ENCODE measurements at regions not wholly inside any gene's neighbourhood (a gene's known extent, or its start where the extent isn't known, plus 50 kb on each side); places are given as distances from the start of the nearest gene placed in this dataset.
A peak's percentile ranks its signal among the peaks of the same experiment; 100 is the strongest.

GRCh38 chr12:69154585-69155363 is 84.6 kb upstream of the CPSF6 start (continued):
- TF ChIP-seq HDAC2 (IDR thresholded peaks at IDR 0.05; ENCODE audit: borderline replicate concordance in 1 of 2, low read depth in 2 of 2, low read length in 2 of 2) (no peak), TAF1 (IDR thresholded peaks at IDR 0.05; ENCODE audit: low read depth, low read length) (no peak), SAP30 (IDR thresholded peaks at IDR 0.05; ENCODE audit: insufficient read depth, insufficient replicate concordance, low read length) (no peak), SIRT6 (IDR thresholded peaks at IDR 0.05; ENCODE audit: low read length) (no peak), SIX5 (IDR thresholded peaks at IDR 0.05; ENCODE audit: low read depth, low read length) (no peak), ASH2L (IDR thresholded peaks at IDR 0.05; ENCODE audit: low read length) (no peak), JUND (IDR thresholded peaks at IDR 0.05; ENCODE audit: low read length) (no peak), EGR1 (IDR thresholded peaks at IDR 0.05; ENCODE audit: borderline replicate concordance, low read depth, low read length) (no peak), SP4 (IDR thresholded peaks at IDR 0.05; ENCODE audit: low read length) (no peak), EZH2 (IDR thresholded peaks at IDR 0.05; ENCODE audit: low read depth, low read length, severe bottlenecking) (no peak), RBBP5 (IDR thresholded peaks at IDR 0.05; ENCODE audit: borderline replicate concordance, low read depth, low read length) (no peak), MAX (IDR thresholded peaks at IDR 0.05) (peak; percentile 65), ZNF274 (IDR thresholded peaks at IDR 0.05; ENCODE audit: borderline replicate concordance, extremely low read depth, low read length) (no peak), RXRA (IDR thresholded peaks at IDR 0.05; ENCODE audit: insufficient read depth, low read depth, low read length) (no peak), SIN3A (conservative IDR thresholded peaks at IDR 0.05 in 1 of 2, IDR thresholded peaks at IDR 0.05 in 1 of 2; ENCODE audit: low read depth in 1 of 2, low read length in 2 of 2) (no peak)
- TF ChIP-seq, protein P1, sequence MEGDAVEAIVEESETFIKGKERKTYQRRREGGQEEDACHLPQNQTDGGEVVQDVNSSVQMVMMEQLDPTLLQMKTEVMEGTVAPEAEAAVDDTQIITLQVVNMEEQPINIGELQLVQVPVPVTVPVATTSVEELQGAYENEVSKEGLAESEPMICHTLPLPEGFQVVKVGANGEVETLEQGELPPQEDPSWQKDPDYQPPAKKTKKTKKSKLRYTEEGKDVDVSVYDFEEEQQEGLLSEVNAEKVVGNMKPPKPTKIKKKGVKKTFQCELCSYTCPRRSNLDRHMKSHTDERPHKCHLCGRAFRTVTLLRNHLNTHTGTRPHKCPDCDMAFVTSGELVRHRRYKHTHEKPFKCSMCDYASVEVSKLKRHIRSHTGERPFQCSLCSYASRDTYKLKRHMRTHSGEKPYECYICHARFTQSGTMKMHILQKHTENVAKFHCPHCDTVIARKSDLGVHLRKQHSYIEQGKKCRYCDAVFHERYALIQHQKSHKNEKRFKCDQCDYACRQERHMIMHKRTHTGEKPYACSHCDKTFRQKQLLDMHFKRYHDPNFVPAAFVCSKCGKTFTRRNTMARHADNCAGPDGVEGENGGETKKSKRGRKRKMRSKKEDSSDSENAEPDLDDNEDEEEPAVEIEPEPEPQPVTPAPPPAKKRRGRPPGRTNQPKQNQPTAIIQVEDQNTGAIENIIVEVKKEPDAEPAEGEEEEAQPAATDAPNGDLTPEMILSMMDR (IDR thresholded peaks at IDR 0.05; ENCODE audit: control extremely low read depth in 1 of 3, insufficient read depth in 1 of 3, low read depth in 1 of 3, low read length in 3 of 3): peak; percentile 77 to 92 (median 79)
- TF ChIP-seq, protein P2, sequence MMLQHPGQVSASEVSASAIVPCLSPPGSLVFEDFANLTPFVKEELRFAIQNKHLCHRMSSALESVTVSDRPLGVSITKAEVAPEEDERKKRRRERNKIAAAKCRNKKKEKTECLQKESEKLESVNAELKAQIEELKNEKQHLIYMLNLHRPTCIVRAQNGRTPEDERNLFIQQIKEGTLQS (IDR thresholded peaks at IDR 0.05; ENCODE audit: insufficient read depth, low read depth, low read length): 0 out of 2 replicates have a peak, but pooled peaks have one; percentile 25
- TF ChIP-seq, protein P3, sequence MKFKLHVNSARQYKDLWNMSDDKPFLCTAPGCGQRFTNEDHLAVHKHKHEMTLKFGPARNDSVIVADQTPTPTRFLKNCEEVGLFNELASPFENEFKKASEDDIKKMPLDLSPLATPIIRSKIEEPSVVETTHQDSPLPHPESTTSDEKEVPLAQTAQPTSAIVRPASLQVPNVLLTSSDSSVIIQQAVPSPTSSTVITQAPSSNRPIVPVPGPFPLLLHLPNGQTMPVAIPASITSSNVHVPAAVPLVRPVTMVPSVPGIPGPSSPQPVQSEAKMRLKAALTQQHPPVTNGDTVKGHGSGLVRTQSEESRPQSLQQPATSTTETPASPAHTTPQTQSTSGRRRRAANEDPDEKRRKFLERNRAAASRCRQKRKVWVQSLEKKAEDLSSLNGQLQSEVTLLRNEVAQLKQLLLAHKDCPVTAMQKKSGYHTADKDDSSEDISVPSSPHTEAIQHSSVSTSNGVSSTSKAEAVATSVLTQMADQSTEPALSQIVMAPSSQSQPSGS (IDR thresholded peaks at IDR 0.05; ENCODE audit: low read length): no peak
